ENCODE measurements at regions not wholly inside any gene's neighbourhood (a gene's known extent, or its start where the extent isn't known, plus 50 kb on each side); places are given as distances from the start of the nearest gene placed in this dataset.

GRCh38 chr2:134170700-134171099 lies 83.2 kb upstream of the MGAT5 start:
- no peak overlapping the region for H3K4me3 ChIP-seq (ENCODE audit: low read depth, low read length)
- DNase-seq (ENCODE audit: low read depth) = no peak
- TF ChIP-seq CTCF (IDR thresholded peaks at IDR 0.05; ENCODE audit: low read depth, low read length, missing control alignments) = no peak
- in situ Hi-C loops (cut with HindIII; ENCODE audit: low sequenced_read_pairs) = no loop called here

GRCh38 chr2:134173338-134174016 lies 80.4 kb upstream of the MGAT5 start:
- DNase-seq (ENCODE audit: low read depth) = no peak
- TF ChIP-seq CTCF (IDR thresholded peaks at IDR 0.05; ENCODE audit: low read depth, low read length, missing control alignments) = no peak
- in situ Hi-C loops (cut with HindIII; ENCODE audit: low sequenced_read_pairs) = no loop called here
- H3K4me3 ChIP-seq (ENCODE audit: low read depth, low read length) = no peak overlapping the region

GRCh38 chr2:134174711-134175110 lies 79.2 kb upstream of the MGAT5 start:
- H3K4me3 ChIP-seq (ENCODE audit: low read depth, low read length) = no peak overlapping the region
- in situ Hi-C loops (cut with HindIII; ENCODE audit: low sequenced_read_pairs) = no loop called here
- no peak for TF ChIP-seq CTCF (IDR thresholded peaks at IDR 0.05; ENCODE audit: low read depth, low read length, missing control alignments)
- DNase-seq (ENCODE audit: low read depth) = no peak

GRCh38 chr2:134175834-134176233 lies 78.0 kb upstream of the MGAT5 start:
- in situ Hi-C loops (cut with HindIII; ENCODE audit: low sequenced_read_pairs) = no loop called here
- no peak for DNase-seq (ENCODE audit: low read depth)
- H3K4me3 ChIP-seq (ENCODE audit: low read depth, low read length) = no peak overlapping the region
- no peak for TF ChIP-seq CTCF (IDR thresholded peaks at IDR 0.05; ENCODE audit: low read depth, low read length, missing control alignments)

- TF ChIP-seq CTCF (IDR thresholded peaks at IDR 0.05; ENCODE audit: low read depth, low read length, missing control alignments) = no peak
- DNase-seq (ENCODE audit: low read depth) = peak; percentile 47
- in situ Hi-C loops (cut with HindIII; ENCODE audit: low sequenced_read_pairs) = no loop called here
These were observed 76.4 kb upstream of the MGAT5 start for GRCh38 chr2:134177351-134177931.

GRCh38 chr2:134178138-134178877 lies 75.6 kb upstream of the MGAT5 start:
- no peak for TF ChIP-seq CTCF (IDR thresholded peaks at IDR 0.05; ENCODE audit: low read depth, low read length, missing control alignments)
- in situ Hi-C loops (cut with HindIII; ENCODE audit: low sequenced_read_pairs) = no loop called here
- no peak for DNase-seq (ENCODE audit: low read depth)
- no peak overlapping the region for H3K4me3 ChIP-seq (ENCODE audit: low read depth, low read length)

More at GRCh38 chr2:134177351-134177931, 76.4 kb upstream of the MGAT5 start:
- no peak overlapping the region for H3K4me3 ChIP-seq (ENCODE audit: low read depth, low read length)

Data from astrocyte of the cerebellum (primary cell).